Panc1 (cell line): ENCODE measurements at regions not wholly inside any gene's neighbourhood (a gene's known extent, or its start where the extent isn't known, plus 50 kb on each side); places are given as distances from the start of the nearest gene placed in this dataset.

ENCODE experiments used
- ATAC-seq: fragments of 200-7000 bp; cut with Tn5 transposase; 2 replicates; pipeline ENCODE4 v1.9.1; 2020; ENCODE audit warnings: mild to moderate bottlenecking, moderate library complexity
- BruUV-seq: library from RNA; stranded (reverse); fragments of 400-500 nt; replicated peaks from 2 replicates; lab custom pipeline; 2021; lab: Mats Ljungman, UMichigan
- CTCF ChIA-PET: fragments of 300-600 bp; sonication (Branson Sonifier 250); formaldehyde crosslinking; loops from one replicate; lab custom pipeline; 2022; ENCODE audit warnings: antibody characterized with exemption; lab: Charles Lee
- POLR2A ChIA-PET: fragments of 300-600 bp; sonication (Branson Sonifier 250); formaldehyde crosslinking; loops from one replicate; lab custom pipeline; 2022; ENCODE audit warnings: antibody characterized with exemption; lab: Charles Lee
- DNase-seq: peaks from one replicate; pipeline ENCODE4 v3.0.0-alpha.2; 2010; ENCODE audit warnings: low read depth, low spot score
- H3K27ac ChIP-seq: 2 replicates; pipeline ENCODE4 v1.5.1; 2011; ENCODE audit warnings: mild to moderate bottlenecking, low read length, inconsistent platforms
- H3K27me3 ChIP-seq: fragments of 200-500 bp; sonication (Bioruptor generic); 2 replicates; pipeline ENCODE4 v1.6.0; 2014; ENCODE audit warnings: low read length, inconsistent platforms; ENCODE audit not compliant: control insufficient read depth, insufficient read depth
- H3K36me3 ChIP-seq: fragments of 200-500 bp; sonication (Bioruptor generic); 2 replicates; pipeline ENCODE4 v1.5.1; 2014; ENCODE audit warnings: inconsistent platforms, mild to moderate bottlenecking, low read length, moderate library complexity; ENCODE audit not compliant: control insufficient read depth, insufficient read depth
- H3K4me1 ChIP-seq: 2 replicates; pipeline ENCODE4 v1.5.1; 2011; ENCODE audit warnings: inconsistent platforms, mild to moderate bottlenecking, low read length, moderate library complexity; ENCODE audit not compliant: control insufficient read depth, insufficient read depth
- H3K4me3 ChIP-seq, 2 experiments: 2 replicates each; pipeline ENCODE4 v1.5.1; 2011 to 2012; ENCODE audit warnings: low read depth in 2 of 2, low read length in 2 of 2, mild to moderate bottlenecking in 2 of 2, inconsistent platforms in 1 of 2, moderate library complexity in 1 of 2
- H3K9me3 ChIP-seq: fragments of 200-500 bp; sonication (Bioruptor generic); 2 replicates; pipeline ENCODE4 v1.5.1; 2014; ENCODE audit warnings: low read depth, mild to moderate bottlenecking, inconsistent platforms, low read length, moderate library complexity; ENCODE audit not compliant: control insufficient read depth, insufficient read depth
- POLR2AphosphoS5 ChIP-seq: IDR thresholded peaks from 2 replicates; pipeline ENCODE4 v1.6.1; 2012; ENCODE audit warnings: mild to moderate bottlenecking, low read depth, low read length, moderate library complexity
- SIN3A ChIP-seq: IDR thresholded peaks from 2 replicates; pipeline ENCODE4 v1.6.1; 2012; ENCODE audit warnings: low read depth, mild to moderate bottlenecking, low read length, moderate library complexity, borderline replicate concordance; ENCODE audit not compliant: insufficient read depth
- TCF7L2 ChIP-seq: IDR thresholded peaks from 2 replicates; pipeline ENCODE4 v1.6.1; 2011; ENCODE audit warnings: mild to moderate bottlenecking, low read depth, low read length, inconsistent platforms
- in situ Hi-C: cut with HindIII; loops from 2 replicates; pipeline ENCODE4 v1.10.0; 2016; ENCODE audit warnings: low sequenced_read_pairs, low pct_unique_long_range_greater_than_20kb
- intact Hi-C: fragments of 100-400 bp; cut with micrococcal nuclease; formaldehyde crosslinking; loops from one replicate; pipeline ENCODE4 v1.10.0; 2022; ENCODE audit not compliant: unreplicated experiment
- TF ChIP-seq, protein P1 (sequence below): fragments of 450-650 bp; IDR thresholded peaks from 2 replicates; pipeline ENCODE4 v1.5.1; 2017; ENCODE audit warnings: mild to moderate bottlenecking
- TF ChIP-seq, protein P2 (sequence below), 2 experiments: IDR thresholded peaks; 2 replicates each; pipeline ENCODE4 v1.6.1; 2011 to 2012; ENCODE audit warnings: low read depth in 2 of 2, control low read depth in 1 of 2, low read length in 1 of 2, mild to moderate bottlenecking in 1 of 2, moderate library complexity in 1 of 2; ENCODE audit not compliant: insufficient read depth in 1 of 2

DNA sequence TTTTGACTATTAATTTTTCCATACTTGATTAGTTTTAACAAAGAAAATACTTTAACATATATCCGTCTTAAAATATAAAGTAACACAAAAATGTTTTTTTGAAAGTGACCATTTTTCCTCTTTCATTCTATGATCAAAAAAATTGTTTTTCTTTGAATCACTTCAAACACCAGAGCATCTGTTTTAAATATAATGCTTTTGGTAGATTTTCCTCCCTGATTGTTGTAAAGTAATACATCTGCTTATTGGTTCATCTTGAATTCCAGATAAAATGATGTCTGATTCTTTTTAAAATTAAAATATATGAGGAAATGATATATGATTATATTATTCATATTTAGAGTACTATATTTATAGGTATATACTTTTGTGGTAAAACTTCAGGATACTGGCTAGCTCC is 76.2 kb upstream of the LPAR1 start:
- DNase-seq = no peak
- no peaks in the 10 kb centered on the region for H3K9me3 ChIP-seq
- in situ Hi-C loops = no loop called here
- intact Hi-C loops = no loop called here
- POLR2A ChIA-PET = no interaction called here
- no peaks in the 10 kb centered on the region for H3K27me3 ChIP-seq
- TF ChIP-seq, protein P1, sequence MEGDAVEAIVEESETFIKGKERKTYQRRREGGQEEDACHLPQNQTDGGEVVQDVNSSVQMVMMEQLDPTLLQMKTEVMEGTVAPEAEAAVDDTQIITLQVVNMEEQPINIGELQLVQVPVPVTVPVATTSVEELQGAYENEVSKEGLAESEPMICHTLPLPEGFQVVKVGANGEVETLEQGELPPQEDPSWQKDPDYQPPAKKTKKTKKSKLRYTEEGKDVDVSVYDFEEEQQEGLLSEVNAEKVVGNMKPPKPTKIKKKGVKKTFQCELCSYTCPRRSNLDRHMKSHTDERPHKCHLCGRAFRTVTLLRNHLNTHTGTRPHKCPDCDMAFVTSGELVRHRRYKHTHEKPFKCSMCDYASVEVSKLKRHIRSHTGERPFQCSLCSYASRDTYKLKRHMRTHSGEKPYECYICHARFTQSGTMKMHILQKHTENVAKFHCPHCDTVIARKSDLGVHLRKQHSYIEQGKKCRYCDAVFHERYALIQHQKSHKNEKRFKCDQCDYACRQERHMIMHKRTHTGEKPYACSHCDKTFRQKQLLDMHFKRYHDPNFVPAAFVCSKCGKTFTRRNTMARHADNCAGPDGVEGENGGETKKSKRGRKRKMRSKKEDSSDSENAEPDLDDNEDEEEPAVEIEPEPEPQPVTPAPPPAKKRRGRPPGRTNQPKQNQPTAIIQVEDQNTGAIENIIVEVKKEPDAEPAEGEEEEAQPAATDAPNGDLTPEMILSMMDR = no peak
- TF ChIP-seq TCF7L2 (no peak), SIN3A (no peak), POLR2AphosphoS5 (no peak)
- TF ChIP-seq, protein P2, sequence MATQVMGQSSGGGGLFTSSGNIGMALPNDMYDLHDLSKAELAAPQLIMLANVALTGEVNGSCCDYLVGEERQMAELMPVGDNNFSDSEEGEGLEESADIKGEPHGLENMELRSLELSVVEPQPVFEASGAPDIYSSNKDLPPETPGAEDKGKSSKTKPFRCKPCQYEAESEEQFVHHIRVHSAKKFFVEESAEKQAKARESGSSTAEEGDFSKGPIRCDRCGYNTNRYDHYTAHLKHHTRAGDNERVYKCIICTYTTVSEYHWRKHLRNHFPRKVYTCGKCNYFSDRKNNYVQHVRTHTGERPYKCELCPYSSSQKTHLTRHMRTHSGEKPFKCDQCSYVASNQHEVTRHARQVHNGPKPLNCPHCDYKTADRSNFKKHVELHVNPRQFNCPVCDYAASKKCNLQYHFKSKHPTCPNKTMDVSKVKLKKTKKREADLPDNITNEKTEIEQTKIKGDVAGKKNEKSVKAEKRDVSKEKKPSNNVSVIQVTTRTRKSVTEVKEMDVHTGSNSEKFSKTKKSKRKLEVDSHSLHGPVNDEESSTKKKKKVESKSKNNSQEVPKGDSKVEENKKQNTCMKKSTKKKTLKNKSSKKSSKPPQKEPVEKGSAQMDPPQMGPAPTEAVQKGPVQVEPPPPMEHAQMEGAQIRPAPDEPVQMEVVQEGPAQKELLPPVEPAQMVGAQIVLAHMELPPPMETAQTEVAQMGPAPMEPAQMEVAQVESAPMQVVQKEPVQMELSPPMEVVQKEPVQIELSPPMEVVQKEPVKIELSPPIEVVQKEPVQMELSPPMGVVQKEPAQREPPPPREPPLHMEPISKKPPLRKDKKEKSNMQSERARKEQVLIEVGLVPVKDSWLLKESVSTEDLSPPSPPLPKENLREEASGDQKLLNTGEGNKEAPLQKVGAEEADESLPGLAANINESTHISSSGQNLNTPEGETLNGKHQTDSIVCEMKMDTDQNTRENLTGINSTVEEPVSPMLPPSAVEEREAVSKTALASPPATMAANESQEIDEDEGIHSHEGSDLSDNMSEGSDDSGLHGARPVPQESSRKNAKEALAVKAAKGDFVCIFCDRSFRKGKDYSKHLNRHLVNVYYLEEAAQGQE (IDR thresholded peaks at IDR 0.05; ENCODE audit: insufficient read depth in 1 of 2, low read depth in 2 of 2, low read length in 1 of 2) = no peak
- no TSS peak for BruUV-seq
- no peaks in the 10 kb centered on the region for H3K4me1 ChIP-seq
- no peak overlapping the region for H3K4me3 ChIP-seq
- CTCF ChIA-PET = no interaction called here
- no peak overlapping the region for H3K27ac ChIP-seq
- H3K36me3 ChIP-seq = no peaks in the 10 kb centered on the region
- ATAC-seq = no peak

DNA sequence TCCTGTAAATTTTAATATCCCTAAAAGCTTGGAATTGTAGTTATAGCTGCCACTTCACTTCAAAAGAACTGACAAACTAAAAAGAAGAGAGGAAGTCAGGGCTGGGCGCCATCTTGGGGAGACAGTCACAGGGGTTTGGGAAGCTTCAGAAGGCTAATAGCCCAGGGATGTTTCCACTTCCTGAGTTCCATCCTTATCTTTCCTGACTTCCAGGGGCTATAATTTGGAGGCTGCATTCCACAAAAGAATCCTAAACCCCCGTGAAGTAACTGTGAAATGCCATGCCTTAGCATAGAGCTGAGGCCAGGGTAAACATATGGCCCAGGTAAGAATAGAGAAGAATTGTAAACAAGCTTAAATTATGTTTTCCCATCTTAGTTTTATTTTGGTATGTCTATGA is 75.4 kb upstream of the LPAR1 start:
- ATAC-seq = no peak
- no peak overlapping the region for H3K4me3 ChIP-seq
- intact Hi-C loops (no loop called here), in situ Hi-C loops (no loop called here)
- no peaks in the 10 kb centered on the region for H3K36me3 ChIP-seq
- H3K9me3 ChIP-seq = no peaks in the 10 kb centered on the region
- POLR2A ChIA-PET = no interaction called here
- H3K4me1 ChIP-seq = no peaks in the 10 kb centered on the region
- H3K27ac ChIP-seq = no peak overlapping the region
- TF ChIP-seq SIN3A (no peak), TCF7L2 (no peak)
- TF ChIP-seq, protein P2 (IDR thresholded peaks at IDR 0.05; ENCODE audit: insufficient read depth in 1 of 2, low read depth in 2 of 2, low read length in 1 of 2) = no peak
- no peaks in the 10 kb centered on the region for H3K27me3 ChIP-seq
- BruUV-seq = no TSS peak
- no peak for DNase-seq
- CTCF ChIA-PET = no interaction called here
